Astrocyte (in vitro differentiated cells and primary cell): ENCODE measurements at regions not wholly inside any gene's neighbourhood (a gene's known extent, or its start where the extent isn't known, plus 50 kb on each side); places are given as distances from the start of the nearest gene placed in this dataset.

Source experiments
- EZH2 ChIP-seq: IDR thresholded peaks from 2 replicates; pipeline ENCODE4 v1.6.1; 2012; ENCODE audit warnings: mild to moderate bottlenecking, low read length, inconsistent platforms; ENCODE audit not compliant: insufficient read depth
- TF ChIP-seq, protein P1 (sequence below): IDR thresholded peaks from 2 replicates; pipeline ENCODE4 v1.5.1; 2011; ENCODE audit warnings: low read depth, mild to moderate bottlenecking, inconsistent platforms, low read length, moderate library complexity; ENCODE audit not compliant: insufficient read depth

DNA sequence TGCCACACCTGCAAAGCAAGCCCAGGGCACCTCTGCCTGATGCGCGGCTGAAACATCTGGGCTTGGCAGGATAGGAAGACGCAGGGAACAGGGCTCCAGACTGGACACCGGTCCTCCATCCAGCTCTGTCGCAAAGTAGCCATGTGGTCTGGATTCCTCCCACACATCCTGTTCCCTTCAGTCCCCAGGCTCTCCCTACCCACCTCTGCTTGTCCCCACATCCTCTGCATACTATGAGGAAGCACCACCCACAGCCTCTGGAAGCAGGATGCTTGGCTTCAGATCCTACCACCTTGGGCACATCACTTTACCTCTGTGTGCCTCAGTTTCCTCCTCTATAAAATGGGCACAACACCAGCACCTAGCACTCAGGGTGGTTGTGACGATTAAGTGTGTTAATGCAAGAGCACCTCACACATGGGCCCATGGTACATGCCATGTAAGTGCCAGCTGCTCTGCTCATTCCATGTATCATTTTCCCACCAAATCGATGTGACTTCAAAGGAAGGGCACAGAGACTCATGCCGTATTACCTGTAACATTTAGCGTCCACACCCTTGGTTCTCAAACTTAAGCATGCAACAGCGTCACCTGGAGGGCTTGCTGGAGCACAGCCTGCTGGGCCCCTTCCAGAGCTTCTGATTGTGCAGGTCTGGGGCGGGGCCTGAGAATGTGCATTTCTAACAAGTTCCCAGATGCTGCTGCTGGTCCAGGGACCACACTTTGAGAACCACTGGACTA is 138.6 kb upstream of the SDK2 start:
- TF ChIP-seq EZH2: no peak
- TF ChIP-seq, protein P1, sequence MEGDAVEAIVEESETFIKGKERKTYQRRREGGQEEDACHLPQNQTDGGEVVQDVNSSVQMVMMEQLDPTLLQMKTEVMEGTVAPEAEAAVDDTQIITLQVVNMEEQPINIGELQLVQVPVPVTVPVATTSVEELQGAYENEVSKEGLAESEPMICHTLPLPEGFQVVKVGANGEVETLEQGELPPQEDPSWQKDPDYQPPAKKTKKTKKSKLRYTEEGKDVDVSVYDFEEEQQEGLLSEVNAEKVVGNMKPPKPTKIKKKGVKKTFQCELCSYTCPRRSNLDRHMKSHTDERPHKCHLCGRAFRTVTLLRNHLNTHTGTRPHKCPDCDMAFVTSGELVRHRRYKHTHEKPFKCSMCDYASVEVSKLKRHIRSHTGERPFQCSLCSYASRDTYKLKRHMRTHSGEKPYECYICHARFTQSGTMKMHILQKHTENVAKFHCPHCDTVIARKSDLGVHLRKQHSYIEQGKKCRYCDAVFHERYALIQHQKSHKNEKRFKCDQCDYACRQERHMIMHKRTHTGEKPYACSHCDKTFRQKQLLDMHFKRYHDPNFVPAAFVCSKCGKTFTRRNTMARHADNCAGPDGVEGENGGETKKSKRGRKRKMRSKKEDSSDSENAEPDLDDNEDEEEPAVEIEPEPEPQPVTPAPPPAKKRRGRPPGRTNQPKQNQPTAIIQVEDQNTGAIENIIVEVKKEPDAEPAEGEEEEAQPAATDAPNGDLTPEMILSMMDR: no peak
